Medulla oblongata (tissue), 1 donor: ENCODE measurements at regions not wholly inside any gene's neighbourhood (a gene's known extent, or its start where the extent isn't known, plus 50 kb on each side); places are given as distances from the start of the nearest gene placed in this dataset.

Experiments used
- DNase-seq: peaks from one replicate; pipeline ENCODE4 v3.0.0-alpha.2; 2015; ENCODE audit errors: extremely low spot score

DNA sequence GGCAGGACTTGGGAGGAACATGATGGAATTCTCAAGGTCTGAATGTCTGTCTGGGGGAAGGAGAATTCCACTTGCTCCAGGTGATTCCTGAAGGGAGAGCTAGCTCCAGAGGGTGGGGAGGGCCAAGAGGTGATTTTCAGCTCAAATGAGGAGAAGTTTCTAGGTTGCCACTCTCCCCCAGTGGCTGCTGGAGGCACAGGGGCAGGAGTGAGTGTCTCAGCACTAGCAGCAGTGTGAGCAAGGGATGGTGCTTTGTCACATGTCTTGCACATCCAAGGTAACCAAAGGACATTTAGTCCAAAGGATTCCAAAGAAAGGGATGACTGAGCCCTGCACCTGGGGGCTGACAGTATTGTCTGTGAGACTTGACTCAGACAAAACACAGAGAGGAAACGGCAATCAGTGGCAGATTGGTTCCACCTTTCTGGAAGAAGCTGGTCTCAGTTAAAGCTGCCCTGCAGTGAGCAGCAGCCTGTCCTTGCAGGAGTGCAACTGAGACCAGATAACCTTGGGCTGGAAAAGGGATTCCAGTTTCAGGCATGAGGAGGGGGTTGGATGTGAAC, 51.2 kb upstream of the PCBD1 start:
- DNase-seq: no peak

DNA sequence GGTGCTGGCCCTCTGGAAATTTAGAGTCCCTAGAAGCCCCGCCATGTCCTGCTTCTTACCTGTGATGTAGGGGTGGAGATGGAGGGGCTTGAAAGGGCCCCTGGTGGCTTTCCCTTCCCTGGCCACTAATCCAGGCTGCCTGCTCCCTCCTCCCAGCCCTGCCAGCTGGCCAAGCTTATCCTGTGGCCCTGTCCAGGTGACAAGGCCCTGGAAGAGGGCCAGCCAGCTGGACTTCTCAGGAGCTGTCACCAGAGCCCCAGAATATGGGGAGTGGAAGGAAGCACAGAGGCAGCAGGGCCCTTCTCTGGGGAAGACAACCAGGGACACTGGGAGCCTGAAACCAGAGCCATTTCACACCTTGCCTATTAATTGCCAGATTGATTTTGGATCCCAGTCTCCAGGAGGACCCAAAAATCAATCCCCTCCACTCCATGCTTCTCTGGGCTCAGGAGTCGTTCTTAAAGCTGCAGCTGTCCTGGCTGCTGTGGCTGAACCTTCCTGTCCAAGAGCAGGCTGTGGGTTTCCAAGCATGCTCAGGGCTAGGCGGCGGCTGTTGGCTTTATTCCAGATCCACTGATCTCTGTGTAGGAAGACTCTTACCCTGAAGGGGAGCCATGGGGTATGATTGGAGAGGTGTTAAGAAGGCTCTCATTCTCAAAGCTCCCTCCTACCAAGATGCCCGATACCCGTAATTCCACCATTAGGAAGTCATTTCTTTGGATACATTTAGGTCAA, 52.6 kb upstream of the PCBD1 start:
- no peak for DNase-seq

DNA sequence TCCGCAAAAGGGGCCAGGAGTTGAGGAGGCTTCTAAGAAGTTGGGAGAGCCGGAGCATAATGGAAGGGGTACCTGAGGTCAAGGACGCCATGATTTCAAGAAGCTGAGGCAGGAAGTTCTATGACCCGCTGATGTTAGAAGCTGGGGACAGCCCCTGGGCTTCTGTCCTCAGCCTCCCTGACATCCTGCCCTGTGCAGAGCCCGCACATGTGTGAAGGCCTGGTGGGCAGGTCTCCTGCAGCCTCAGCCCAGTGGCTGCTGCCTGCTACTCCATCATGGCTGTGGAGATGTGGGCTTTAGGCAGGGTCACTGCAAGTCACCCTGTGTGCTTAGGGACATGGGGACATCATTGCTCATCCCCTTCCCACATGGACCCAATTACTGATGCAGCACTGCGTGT, 53.8 kb upstream of the PCBD1 start:
- no peak for DNase-seq

DNA sequence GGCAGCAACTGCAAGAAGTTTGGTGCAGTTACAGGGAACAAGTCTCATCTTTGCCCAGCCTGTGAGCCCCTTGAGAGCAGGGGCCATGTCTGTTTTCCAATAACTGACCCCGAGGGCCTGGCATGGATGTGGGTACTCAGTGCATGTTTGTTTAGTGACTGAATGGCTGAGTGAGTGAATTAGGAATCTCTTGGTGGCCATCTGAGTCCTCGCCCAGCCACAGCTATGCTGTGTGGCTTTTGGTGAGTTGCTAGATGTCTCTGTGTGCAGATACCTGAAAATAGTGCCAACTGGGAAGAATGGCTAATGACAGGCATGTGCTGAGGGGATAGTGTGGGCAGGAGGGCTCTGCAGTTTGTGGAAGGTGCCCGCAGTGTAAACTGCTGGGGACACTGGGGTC, 54.4 kb upstream of the PCBD1 start:
- no peak for DNase-seq

DNA sequence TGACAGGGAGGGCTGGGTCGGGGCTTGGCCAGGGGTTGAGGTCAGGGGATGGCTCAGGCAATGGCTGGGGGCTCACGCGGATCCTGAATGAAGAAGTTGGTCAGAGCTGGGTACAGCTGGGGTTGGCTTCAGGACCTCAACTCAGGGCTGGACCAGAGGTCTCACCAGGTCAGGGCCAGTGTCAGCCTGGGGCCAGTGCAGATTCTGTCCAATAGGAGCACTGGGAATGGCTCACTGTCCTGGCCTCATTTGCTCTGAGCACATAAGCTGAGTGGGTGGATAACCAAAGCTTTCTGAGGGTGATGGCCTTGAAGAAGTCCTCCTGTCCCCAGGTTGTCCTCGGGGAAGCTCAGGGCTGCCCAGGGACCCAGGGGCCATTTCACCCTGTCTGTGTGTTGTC, 54.9 kb upstream of the PCBD1 start:
- DNase-seq: no peak

DNA sequence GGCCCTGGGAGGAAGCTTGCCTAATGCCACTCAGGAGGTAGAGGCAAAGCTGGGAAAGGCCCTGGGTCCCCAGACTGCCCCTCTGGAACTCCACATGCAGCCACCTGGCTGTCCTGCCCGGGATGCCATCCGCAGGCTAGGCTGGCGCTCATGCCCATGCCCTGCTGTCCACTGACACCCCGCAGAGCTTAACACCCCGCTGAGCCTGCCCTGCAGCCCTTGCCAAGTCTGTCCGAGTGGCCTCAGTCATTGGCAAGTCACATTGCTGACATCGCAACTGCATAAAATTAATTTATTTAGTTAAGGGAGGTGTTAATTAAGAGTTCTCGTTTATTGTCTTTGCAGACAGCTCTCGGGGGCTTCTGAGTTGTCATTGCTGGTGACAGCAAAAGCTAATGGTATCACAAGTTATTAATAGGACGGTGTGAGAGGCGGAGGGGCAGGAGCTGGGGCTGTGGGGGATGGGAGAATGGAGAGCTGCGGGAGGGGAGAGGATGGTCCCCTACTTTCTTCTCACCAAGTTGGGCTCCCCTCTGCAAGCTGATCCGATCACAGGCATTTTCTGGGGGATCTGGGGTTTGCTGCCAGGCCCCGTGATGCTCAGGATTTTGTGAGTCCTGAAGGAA, 55.6 kb upstream of the PCBD1 start:
- no peak for DNase-seq

DNA sequence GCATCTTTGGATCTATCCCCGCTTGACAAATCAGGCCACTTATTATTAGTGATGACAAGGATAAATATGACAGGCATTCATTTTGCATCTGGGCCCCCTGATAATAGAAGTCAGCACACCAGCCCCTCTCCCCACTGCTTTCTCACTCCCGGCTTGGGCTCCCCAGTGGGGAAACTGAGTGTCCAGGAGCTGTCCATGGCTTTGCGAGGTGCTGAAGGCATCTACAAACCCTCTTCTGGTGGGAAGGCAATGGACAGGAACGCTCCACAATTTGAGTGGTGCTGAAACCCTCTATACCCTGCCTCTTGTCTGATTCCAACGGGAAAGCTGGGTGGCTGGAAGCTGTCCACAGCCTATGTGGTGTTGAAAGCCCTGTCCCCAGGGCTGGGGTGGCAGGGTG, 61.7 kb upstream of the PCBD1 start:
- DNase-seq: no peak

DNA sequence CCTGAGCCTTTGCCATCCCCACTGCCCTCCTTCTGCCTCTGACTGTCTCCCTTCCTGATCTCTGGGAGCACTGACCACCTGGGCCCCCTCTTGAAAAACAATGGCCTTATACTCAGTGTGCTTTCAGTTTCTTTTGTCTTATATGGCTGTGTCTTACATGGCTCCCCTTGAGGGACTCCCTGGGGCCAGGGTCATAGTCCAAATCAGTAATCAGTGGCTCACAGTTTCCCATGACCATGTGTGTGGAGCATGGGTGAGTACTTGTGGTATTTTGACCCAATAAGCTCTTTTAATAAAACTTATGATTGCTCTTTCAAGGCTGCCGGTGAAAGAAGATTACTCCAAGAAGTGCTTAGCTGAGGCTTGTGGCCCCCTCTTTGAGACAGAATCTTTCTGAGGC, 62.4 kb upstream of the PCBD1 start:
- DNase-seq: no peak

DNA sequence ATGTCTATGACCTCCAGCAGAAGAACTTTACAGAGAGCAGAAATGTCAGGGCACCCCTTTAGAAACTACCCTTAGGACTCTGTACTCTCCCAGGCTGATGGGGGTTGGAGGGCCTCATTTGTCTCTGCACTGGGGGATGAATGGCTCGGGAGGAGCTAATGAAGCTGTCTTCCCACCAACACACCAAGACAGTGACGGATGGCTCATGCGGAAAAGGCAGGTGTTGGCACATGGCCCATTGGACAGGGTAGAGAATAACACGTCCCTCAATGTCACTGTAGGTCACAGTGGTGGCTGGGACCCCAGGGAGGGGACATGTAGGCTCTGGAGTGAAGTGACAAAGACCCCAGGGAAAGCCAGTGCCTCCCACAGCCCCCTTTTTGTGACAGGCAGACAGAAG, 64.0 kb upstream of the PCBD1 start:
- no peak for DNase-seq

DNA sequence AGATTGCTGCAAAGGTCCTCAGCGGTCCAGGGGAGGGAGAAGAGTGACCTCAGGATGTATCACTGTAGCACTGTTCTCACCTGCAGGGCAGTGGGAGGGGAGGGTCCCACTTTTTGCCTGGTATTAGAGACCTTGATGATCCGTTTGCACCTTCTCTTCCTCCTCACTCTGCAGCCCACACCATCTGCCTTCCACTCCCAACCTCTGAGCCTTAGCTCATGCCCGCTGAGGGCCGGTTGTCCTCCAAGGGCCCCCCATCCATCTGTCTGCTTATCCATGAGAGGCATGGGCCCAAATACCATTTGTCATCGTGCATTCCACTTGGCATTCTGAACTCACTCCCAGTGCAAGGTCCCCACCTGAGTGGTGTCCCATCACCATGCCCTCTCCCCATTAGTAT, 64.6 kb upstream of the PCBD1 start:
- DNase-seq: no peak

DNA sequence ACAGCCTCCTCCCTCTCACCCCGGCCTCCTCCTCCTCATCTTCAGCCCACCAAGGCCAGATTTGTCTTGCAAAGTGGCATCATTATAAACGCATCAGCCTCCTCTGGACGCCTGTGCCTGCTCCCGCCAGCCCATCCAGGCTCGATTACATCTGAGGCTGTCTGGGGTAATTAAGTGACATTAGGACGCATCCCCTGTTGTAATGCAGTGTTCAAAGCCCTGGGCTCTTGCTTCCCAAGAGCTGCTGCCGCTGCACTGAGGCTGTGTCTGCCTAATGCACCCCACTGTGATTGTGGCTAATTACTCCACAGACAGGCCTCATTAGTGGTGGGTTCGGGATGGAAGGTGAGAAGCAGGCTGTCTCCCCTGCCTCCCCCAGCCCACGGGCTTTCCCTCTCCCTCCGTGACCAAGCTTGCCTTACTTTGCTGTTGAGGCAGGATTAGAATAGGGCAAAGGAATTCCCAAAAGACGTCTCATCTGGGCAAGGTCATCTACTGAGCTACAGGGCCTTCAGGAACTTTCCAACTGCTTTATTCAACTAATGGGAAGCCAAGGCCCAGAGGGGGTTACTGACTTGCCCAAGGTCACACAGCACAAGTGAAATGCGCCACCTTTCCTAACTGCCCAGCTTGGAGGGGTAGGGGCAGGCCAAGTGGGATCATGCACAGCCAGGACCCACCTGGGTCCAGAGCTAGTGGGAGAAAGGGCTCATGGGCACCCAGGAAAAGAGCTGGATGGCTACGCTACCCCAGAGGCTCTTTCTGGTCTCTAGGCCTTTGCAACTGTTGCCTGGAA, 66.2 kb upstream of the PCBD1 start:
- DNase-seq: no peak

DNA sequence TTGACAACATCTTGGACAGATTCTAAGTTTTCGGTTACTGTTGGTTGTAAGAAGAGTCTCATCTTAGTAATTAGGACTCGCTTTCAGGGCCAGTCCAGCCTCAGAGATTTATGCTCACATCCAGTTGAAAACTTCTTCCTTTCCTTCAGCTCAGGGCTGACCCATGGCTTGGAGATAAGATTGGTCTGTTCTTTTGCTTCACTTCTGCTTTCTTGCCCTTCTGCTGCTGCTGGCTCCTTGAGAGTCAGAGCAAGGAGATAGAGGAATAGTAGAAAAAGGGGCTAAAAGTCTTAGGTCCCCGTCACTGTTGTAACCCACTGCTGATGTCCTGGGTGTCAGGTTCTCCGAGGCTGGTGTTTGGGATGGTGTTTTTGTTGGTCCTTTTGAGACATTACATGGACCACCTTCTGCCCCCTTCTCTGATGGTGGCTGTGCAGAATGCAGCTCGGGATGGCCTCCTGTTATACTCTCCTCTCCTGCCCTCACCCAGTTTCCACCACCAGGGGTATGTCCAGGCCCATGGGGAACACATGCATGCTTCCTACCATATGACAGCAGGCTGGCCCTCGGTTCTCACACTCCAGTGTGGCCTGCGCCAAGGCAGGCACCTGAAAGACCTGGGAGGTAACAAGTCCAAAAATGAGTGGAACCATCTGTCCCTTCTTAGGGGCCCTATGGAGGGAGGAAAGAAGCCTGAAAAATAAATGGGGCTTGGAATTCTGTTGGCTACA, 67.8 kb upstream of the PCBD1 start:
- DNase-seq: no peak

DNA sequence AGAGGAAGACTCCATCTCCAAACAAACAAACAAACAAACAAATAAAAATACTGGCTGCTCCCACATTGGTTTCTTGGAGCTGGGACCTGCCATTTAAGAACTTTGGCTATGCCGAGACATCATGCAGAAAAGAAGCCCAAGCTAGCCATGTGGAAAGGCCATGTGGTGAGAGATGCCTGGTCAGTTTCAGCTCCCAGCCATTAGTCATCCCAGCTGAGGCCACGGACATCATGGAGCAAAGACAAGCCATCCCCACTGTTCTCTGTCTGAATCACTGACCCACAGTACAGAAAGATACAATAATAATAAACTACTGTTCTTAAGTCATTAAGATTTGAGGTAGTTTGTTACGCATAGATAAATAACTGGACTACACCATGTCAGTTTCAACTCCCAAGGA, 70.0 kb upstream of the PCBD1 start:
- no peak for DNase-seq

DNA sequence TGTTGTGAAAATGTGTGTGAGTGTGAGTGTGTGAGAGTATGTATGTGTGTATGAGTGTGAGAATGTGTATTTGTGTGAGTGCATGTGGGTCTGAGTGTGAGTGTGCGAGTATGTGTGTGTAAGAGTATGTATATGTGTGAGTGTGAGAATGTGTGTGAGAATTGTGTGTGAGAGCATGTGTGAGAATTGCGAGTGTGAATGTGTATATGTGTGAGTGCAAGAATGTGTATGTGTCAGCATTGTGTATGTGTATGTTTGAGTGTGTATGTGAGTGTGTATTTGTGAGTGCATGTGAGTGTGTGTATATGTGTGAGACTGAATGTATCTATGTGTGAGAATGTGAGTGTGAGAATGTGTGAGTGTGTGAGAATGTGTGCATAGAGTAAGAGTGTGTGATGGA, 72.0 kb upstream of the PCBD1 start:
- no peak for DNase-seq

DNA sequence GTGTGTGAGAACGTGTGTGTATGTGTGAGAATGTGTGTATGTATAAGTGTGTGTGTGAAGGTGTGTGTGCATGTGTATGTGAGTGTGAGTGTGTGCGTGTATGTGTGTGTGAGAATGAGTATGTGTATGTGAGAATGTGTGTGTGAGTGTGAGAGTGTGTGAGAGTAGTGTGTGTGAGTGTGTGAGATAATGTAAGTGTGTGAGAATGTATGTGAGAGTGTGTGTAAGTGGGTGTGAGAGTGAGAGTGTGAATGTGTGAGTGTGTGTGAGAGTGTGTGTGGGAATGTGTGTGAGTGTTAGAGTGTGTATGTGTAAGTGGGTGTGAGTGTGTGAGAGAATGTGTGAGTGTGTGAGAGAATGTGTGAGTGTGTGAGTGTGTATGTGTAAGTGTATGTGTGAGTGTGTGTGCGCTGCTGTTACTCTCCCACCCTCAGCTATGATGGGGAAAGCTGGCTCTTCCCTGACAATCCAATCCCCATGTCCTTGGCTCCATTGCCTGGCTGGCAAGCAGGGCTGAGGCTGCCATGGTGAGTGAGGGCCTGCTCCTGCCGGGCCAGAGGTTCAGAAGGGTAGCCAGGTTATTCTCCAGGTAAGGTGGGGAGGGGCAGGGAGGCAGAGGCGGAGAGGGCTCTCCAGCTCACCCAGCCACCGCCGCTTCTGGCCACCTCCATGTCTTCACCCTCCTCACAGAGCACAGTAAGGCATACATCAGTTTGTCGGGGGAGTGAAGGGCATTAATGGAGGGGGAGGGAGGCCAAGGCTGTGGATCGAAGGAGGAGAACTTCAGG, 72.6 kb upstream of the PCBD1 start:
- no peak for DNase-seq

DNA sequence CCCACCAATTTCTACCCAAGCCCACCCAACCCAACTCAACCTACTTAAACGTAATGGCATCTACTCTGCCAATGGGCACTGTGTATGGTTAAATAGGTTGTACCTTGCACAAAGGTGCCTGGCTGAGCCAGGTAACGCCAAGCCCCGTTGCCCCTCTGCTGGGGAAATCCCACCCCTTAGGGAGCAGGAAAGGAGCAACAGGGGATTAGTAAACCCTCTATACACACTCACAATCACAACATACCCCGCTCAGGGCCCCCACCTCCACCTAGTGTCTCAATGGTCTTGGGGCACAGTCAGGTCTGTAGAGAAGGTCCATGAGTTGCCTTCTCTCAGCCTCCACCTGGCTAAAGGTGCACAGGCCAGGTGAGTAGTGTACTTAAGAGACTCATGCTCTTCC, 74.3 kb upstream of the PCBD1 start:
- DNase-seq: no peak

DNA sequence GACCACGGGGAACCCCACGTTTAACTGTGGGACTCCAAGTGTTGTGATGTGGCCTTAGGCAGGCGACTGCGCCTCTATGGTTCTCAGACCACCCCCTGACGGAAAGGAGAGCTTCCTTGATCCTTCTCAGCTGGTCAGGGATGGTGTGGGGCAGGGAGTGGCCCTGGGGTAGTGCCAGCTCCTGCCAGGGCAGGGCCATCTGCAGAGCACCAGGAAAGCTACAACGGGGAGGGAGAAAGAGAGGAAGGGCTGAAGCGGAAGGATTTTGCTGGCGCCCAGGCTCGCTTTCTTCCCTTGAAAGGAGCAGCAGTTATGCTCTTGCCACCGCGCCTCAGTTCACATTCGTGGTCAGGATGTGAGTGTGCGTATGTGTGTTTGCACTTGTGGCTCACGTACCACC, 74.9 kb upstream of the PCBD1 start:
- no peak for DNase-seq

DNA sequence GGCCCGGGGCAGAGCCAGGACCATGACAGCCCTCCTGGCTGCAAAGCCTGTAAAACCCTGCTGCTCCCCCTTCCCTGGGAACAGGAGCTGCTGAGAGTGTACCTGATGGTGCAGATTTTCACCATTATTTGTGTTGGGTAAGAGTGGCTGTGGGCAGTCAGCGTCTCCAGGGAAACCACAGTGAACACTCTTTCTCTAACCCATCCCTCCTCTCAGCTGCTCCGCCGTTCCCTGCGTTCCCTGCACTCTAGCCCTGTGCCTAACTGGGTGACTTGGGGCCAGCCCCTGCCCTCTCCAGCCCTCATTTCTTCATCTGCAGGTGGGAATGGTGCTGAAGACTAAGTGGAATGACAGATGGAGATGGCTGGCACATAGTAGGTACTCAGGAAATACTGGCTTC, 75.9 kb upstream of the PCBD1 start:
- no peak for DNase-seq

DNA sequence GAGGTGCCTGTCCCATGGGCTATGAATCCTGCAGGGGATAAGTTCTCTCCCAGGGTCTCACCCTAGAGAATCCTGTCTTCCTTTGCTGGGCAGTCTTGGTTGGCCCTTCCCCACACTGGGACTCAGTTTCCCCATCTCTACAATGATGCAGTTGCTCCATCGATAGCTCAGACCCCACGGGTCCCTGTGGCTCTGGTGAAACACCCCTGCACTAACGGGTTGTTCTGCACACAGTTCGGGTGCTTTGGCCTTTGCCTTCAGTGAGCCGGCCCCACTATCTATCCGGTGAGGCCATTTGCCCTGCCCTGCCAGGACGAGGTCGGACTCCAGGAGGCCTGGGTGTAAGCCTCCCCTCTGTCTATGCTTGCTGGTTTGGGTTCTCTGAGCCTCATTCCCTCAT, 76.5 kb upstream of the PCBD1 start:
- no peak for DNase-seq

DNA sequence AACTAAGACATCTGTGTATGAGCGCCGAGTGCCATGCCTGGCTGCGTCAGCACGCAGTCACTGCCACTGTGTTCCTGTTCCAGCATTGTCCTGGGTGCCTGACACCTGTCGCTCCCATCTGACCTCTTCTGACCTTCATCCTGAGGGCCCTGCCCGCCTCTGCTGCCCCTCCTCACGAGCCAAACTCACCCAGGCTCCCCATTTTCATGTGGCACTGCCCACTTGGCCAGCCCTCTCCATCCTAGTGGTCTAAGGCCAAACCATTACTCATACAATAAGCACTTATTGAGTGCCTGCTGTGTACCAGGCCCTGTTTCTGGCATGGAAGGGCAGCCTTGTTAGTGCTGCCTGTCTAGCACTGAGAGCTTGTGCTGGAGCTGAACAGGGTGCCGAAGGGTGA, 77.2 kb upstream of the PCBD1 start:
- no peak for DNase-seq
